SW 1271 (cell line): ENCODE measurements at regions not wholly inside any gene's neighbourhood (a gene's known extent, or its start where the extent isn't known, plus 50 kb on each side); places are given as distances from the start of the nearest gene placed in this dataset.
"Not testable (repeated sequence)": the region's sequence is repeated elsewhere in the genome, so short reads cannot be mapped to it uniquely, and the experiment has no call there.

Source experiments
- DNase-seq, 2 experiments: peaks; one replicate each; lab custom pipeline; 2025; lab: John Stamatoyannopoulos, UW

DNA sequence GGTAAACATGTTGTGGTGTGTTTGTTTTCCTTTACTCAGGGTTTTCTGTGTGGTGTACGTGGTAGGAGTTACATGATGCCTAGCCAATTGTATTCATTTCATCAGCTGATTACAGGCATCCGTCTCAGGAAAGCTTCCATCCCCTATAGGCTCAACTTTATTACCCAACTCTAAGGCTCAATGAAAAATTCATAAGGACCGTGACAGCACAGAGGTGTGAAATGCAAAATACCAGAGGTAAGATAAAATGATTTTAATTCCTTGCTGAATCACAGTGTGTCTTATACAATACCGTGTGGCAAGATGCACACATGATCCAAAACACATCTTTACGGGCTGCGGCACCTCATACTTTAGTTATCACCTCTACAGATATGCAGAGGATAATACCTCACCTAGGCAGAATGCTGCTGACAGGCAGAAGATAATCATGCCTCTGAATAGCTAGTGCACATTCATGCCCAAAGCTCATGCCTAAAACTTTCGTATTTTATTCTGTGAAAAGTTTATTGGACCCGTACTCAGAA, 87.2 kb upstream of the DIO2 start:
- DNase-seq = no peak

DNA sequence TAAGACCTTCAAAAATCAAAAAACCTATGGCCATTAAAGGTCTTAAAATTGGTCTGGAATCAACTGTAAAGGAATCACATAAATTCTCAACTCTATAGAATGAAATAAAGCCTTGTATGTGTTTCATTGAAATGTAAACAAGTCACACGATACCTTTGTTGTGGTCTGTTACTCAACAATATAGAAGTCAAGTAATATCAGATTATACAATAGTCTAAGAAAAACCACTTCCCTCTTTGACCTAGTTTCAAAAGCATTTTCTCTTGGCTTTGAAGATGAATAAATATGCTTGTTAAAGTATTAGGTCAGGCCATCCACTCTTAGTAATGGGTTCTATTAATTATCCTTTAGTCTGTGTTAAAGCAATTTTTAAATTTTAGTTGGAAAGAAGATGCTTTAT, 79.8 kb upstream of the DIO2 start:
- no peak for DNase-seq

DNA sequence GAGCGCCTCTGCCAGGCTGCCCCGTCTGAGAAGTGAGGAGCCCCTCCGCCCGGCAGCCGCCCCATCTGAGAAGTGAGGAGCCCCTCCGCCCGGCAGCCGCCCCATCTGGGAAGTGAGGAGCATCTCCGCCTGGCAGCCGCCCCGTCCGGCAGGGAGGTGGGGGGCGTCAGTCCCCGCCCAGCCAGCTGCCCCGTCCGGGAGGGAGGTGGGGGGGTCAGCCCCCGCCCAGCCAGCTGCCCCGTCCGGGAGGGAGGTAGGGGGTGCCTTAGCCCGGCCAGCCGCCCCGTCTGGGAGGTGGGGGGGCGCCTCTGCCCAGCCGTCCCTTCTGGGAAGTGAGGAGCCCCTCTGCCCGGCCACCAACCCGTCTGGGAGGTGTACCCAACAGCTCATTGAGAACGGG, 75.4 kb upstream of the DIO2 start:
- not testable (repeated sequence) for DNase-seq

DNA sequence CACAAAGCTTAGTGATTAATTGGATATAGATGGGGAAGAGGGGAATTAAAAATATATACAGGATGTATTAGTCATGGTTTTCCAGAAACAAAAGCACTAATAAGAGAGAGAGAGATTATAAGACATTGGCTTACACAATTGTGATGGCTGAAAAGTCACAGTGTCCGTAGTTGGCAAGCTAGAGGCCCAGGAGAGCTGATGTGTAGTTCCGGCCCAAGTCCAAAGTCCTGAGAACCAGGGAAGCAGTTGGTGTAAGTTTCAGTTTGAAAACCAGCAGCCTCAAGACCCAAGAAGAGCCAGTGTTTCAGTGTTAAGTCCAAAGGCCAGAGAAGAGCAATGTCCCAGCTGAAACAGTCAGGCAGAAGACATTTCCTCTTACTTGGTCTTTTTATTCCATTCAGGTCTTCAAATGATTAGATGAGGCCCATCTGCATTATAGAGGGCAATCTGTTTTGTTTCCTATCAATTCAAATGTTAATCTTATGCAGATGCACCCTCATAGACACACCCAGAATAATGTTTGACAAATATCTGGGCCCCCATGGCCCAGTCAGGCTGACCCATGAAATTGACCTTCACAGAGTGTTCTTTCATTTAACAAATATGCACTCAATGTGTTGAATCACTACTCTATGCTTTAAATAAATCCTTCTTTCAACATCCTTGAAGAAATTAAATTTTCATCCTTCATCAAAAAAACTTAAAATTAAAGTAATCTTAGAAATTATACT, 67.2 kb upstream of the DIO2 start:
- no peak for DNase-seq

DNA sequence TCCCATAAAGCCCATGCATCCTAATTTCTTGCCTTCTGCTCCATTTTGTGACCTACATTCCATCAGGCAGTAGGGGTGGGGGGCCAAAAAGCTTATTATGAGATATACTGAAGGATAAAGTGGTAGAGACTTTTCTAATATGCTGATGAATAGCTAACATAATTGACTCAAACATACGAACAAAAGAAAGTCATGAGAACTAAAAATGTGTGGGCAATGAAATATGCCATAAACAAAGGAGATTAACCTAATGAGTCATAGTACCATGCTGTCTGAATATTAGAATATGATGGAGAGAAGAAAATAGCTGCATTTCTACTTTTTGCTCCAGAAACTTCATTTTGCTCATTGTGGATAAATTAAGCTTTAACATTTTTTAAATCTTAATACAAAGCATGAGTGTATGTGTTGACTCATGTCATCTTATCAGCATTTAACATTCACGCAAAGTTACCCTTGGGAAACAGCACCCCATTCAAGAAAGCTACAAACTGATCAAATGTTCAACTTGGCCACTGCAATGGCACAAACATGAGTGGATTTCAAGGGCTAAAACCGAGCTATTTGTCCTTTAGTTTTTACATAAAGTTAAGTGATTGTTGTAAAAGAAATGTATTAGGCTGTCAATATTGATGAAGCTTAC, 64.0 kb upstream of the DIO2 start:
- DNase-seq = no peak

DNA sequence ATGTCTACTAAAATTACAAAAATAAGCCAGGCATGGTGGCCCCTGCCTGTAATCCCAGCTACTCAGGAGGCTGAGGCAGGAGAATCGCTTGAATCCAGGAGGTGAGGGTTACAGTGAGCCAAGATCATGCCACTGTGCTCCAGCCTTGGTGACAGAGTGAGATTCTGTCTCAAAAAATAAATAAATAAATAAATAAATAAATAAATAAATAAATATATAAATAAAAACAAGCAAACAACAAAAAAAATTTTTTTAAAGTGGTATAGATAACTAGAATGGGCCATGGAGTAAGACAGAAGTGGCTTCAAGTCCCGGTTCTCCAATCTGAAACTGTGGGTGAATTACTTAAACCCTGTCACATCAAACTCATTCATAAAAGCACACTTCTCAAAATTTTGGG, 63.0 kb upstream of the DIO2 start:
- DNase-seq = not testable (repeated sequence)

DNA sequence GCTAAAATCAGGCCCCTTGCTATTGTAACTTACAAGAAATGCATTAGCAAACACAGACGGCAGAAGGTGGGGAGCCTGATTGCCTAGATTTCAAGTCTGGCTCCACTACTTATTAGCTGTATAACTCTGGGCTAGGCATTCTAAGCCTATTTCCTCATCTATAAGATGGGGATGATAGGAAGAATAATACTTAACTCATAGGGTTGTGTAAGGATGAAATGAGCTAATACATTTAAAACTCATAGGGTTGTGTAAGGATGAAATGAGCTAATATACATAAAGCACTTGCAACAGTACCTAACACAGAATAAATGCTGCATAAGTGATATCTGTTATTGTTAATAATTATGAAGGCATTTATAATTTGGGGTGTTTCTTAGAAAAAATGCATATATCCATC, 60.1 kb upstream of the DIO2 start:
- no peak for DNase-seq

DNA sequence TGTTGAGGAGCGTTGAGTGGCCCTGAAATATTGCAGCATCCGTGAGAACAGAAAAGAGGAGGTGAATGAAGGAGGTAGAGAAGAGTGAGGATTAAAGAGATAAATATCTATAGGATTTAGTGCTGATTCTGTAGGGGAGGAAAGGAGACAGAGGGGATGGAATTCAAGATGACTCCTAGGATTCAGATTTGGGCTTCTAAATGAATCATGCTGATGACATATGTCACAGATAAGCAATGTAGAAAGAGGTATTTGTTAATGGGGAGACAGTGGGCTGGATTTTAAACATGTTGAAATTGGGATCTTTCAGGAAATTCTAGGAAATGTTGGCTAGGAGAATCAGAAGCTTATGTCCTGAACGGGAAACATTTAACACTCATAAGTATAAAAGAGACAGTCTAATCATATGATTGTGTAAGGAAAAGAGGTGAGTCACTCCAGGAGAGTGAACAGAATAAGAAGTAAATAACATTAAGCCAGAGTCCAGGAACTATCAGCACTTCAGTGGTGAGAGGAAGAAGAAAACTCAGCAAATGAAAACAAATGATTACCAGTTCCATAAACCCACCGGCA, 58.1 kb upstream of the DIO2 start:
- no peak for DNase-seq

DNA sequence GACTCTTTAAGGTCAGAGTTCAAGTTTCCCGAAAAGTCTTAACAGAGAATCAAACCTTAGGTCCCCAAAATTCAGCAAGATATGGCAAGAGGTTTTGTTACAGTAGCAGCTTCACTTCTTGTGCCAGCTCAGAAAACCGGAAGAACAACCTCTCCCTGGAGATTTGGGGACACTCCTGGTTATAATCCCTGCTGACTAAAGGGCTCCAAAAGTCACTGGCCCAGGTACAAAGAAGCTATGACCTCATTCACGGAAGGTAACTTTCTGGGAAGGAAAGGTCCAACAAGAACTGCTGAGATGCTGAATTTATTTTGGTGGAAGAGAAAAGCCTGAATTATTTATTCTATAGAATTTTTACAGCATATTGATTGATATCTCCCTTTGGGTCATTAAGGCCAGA, 55.6 kb upstream of the DIO2 start:
- no peak for DNase-seq

DNA sequence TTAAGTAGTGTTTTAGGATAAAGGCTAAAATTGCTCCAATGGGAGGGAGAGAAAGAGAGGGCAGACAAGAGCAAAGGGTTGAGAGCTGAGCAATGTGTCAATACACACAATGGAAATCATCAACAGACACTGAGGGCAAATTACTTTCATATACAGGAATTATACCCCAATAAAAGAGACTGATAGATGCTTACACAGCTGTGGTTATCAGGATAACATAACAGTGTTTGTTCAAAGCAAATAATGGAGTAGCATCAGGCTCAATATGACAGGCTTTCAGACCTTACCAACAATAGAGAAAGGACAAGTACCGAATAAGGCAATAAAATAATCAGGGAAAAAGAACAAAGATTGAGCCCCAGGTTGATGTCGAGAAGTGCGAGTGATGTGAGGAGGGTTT, 53.4 kb upstream of the DIO2 start:
- no peak for DNase-seq
